ENCODE measurements at regions not wholly inside any gene's neighbourhood (a gene's known extent, or its start where the extent isn't known, plus 50 kb on each side); places are given as distances from the start of the nearest gene placed in this dataset.

DNA sequence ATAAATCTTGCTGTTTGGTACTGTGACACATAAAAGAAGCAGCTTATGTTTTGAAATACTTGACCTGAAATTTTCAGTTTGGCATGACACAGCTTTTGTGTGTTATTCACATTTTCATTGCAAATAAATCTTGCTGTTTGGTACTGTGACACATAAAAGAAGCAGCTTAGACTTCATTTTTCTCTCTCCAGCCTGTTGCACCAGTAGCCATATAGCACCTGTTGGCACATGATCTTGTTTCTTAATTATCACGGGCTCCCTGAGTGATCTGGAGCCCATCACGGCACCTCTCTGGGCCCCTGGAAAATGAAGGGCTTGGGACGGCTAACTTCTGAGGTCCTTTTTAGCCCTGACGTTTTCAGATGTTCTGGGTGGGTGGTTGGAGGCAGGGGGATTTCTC is 77.4 kb upstream of the SLCO3A1 start:
- no peak for TF ChIP-seq EZH2 (IDR thresholded peaks at IDR 0.05; ENCODE audit: low read length, missing control alignments)
- TF ChIP-seq, protein P1, sequence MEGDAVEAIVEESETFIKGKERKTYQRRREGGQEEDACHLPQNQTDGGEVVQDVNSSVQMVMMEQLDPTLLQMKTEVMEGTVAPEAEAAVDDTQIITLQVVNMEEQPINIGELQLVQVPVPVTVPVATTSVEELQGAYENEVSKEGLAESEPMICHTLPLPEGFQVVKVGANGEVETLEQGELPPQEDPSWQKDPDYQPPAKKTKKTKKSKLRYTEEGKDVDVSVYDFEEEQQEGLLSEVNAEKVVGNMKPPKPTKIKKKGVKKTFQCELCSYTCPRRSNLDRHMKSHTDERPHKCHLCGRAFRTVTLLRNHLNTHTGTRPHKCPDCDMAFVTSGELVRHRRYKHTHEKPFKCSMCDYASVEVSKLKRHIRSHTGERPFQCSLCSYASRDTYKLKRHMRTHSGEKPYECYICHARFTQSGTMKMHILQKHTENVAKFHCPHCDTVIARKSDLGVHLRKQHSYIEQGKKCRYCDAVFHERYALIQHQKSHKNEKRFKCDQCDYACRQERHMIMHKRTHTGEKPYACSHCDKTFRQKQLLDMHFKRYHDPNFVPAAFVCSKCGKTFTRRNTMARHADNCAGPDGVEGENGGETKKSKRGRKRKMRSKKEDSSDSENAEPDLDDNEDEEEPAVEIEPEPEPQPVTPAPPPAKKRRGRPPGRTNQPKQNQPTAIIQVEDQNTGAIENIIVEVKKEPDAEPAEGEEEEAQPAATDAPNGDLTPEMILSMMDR (conservative IDR thresholded peaks at IDR 0.05 in 1 of 2, IDR thresholded peaks at IDR 0.05 in 1 of 2; ENCODE audit: low read depth in 1 of 2, low read length in 2 of 2), result no peak
